DND-41 (cell line): ENCODE measurements at regions not wholly inside any gene's neighbourhood (a gene's known extent, or its start where the extent isn't known, plus 50 kb on each side); places are given as distances from the start of the nearest gene placed in this dataset.

Experiments used
- ATAC-seq: fragments of 200-7000 bp; cut with Tn5 transposase; 3 replicates; pipeline ENCODE4 v1.9.1; 2021; ENCODE audit warnings: low read depth; ENCODE audit not compliant: insufficient read depth
- DNase-seq: peaks from one replicate; pipeline ENCODE4 v3.0.0-alpha.2; 2020
- H2AFZ ChIP-seq: 2 replicates; pipeline ENCODE4 v1.6.0; 2012; ENCODE audit warnings: low read depth, low read length
- H3K27ac ChIP-seq: 2 replicates; pipeline ENCODE4 v1.5.1; 2012; ENCODE audit warnings: low read length, inconsistent platforms
- H3K27me3 ChIP-seq: fragments of 200-600 bp; sonication (generic); 2 replicates; pipeline ENCODE4 v1.6.0; 2012; ENCODE audit warnings: low read length, mild to moderate bottlenecking, inconsistent platforms; ENCODE audit not compliant: insufficient read depth, poor library complexity
- H3K36me3 ChIP-seq: 2 replicates; pipeline ENCODE4 v1.5.1; 2012; ENCODE audit warnings: low read length, inconsistent platforms; ENCODE audit not compliant: insufficient read depth
- H3K4me1 ChIP-seq: 2 replicates; pipeline ENCODE4 v1.5.1; 2012; ENCODE audit warnings: mild to moderate bottlenecking, low read length; ENCODE audit not compliant: insufficient read depth
- H3K4me2 ChIP-seq: 2 replicates; pipeline ENCODE4 v1.6.0; 2012; ENCODE audit warnings: mild to moderate bottlenecking, moderate library complexity, low read length, inconsistent platforms; ENCODE audit not compliant: insufficient read depth
- H3K4me3 ChIP-seq, 2 experiments: fragments of 200-600 bp in 1 of 2; shearing (Covaris generic) in 1 of 2; 2 replicates each; pipeline ENCODE4 v1.5.1; 2012 to 2016; ENCODE audit warnings: inconsistent platforms in 2 of 2, low read length in 2 of 2, mild to moderate bottlenecking in 2 of 2, low read depth in 1 of 2, moderate library complexity in 1 of 2
- H3K79me2 ChIP-seq: 2 replicates; pipeline ENCODE4 v1.6.0; 2012; ENCODE audit warnings: low read length, inconsistent platforms; ENCODE audit not compliant: insufficient read depth
- H3K9ac ChIP-seq: 2 replicates; pipeline ENCODE4 v1.6.0; 2012; ENCODE audit warnings: low read depth, mild to moderate bottlenecking, inconsistent platforms, low read length, moderate library complexity
- H3K9me3 ChIP-seq: 2 replicates; pipeline ENCODE4 v1.5.1; 2012; ENCODE audit warnings: low read length, moderate library complexity, mild to moderate bottlenecking, inconsistent platforms; ENCODE audit not compliant: insufficient read depth, severe bottlenecking
- H4K20me1 ChIP-seq: 2 replicates; pipeline ENCODE4 v1.6.0; 2012; ENCODE audit warnings: low read length; ENCODE audit not compliant: insufficient read depth
- CTCF ChIP-seq: IDR thresholded peaks from 2 replicates; pipeline ENCODE4 v1.5.1; 2012; ENCODE audit warnings: borderline replicate concordance, low read length, moderate library complexity, mild to moderate bottlenecking; ENCODE audit not compliant: poor library complexity, severe bottlenecking; ENCODE audit errors: extremely low read depth
- EZH2 ChIP-seq: IDR thresholded peaks from 3 replicates; pipeline ENCODE4 v1.6.1; 2012; ENCODE audit warnings: borderline replicate concordance, low read depth, mild to moderate bottlenecking, moderate library complexity, low read length, inconsistent platforms; ENCODE audit not compliant: severe bottlenecking

- ATAC-seq (no peak), DNase-seq (no peak)
- Histone ChIP-seq H4K20me1 (no peaks in the 10 kb centered on the region), H3K9ac (no peak overlapping the region), H3K4me3 (no peak overlapping the region), H3K9me3 (no peaks in the 10 kb centered on the region), H3K27ac (no peak overlapping the region), H3K36me3 (no peaks in the 10 kb centered on the region), H3K79me2 (no peaks in the 10 kb centered on the region), H3K4me2 (no peak overlapping the region), H3K27me3 (peaks cover 2% of the 10 kb centered on the region), H2AFZ (no peak overlapping the region), H3K4me1 (no peaks in the 10 kb centered on the region)
- no peak for TF ChIP-seq CTCF
- TF ChIP-seq EZH2, result no peak
These were observed 120.4 kb upstream of the NEDD4L start for GRCh38 chr18:57923611-57924010.

- no peak for TF ChIP-seq EZH2
- TF ChIP-seq CTCF, result no peak
- no peaks in the 10 kb centered on the region for H3K79me2 ChIP-seq
- no peaks in the 10 kb centered on the region for H4K20me1 ChIP-seq
- no peaks in the 10 kb centered on the region for H3K4me1 ChIP-seq
- no peak overlapping the region for H3K4me2 ChIP-seq
- no peak overlapping the region for H3K9ac ChIP-seq
- no peaks in the 10 kb centered on the region for H3K36me3 ChIP-seq
- H3K27me3 ChIP-seq, result no peaks in the 10 kb centered on the region
- H3K9me3 ChIP-seq, result no peaks in the 10 kb centered on the region
- no peak overlapping the region for H3K4me3 ChIP-seq
- H3K27ac ChIP-seq, result no peak overlapping the region
- no peak overlapping the region for H2AFZ ChIP-seq
- ATAC-seq, result no peak
- DNase-seq, result no peak
These were observed 119.8 kb upstream of the ATP8B1 start for GRCh38 chr18:57922885-57923284.

GRCh38 chr18:57921708-57922107, 118.6 kb upstream of the ATP8B1 start:
- no peaks in the 10 kb centered on the region for H3K9me3 ChIP-seq
- no peaks in the 10 kb centered on the region for H3K4me1 ChIP-seq
- no peak overlapping the region for H2AFZ ChIP-seq
- TF ChIP-seq EZH2 (no peak), CTCF (no peak)
- no peaks in the 10 kb centered on the region for H3K36me3 ChIP-seq
- H3K4me2 ChIP-seq, result no peak overlapping the region
- DNase-seq (no peak), ATAC-seq (no peak)
- H3K27ac ChIP-seq, result no peak overlapping the region
- no peaks in the 10 kb centered on the region for H4K20me1 ChIP-seq
- no peak overlapping the region for H3K4me3 ChIP-seq
- H3K27me3 ChIP-seq, result no peaks in the 10 kb centered on the region
- no peaks in the 10 kb centered on the region for H3K79me2 ChIP-seq
- H3K9ac ChIP-seq, result no peak overlapping the region

GRCh38 chr18:57920036-57920435, 116.9 kb upstream of the ATP8B1 start:
- Histone ChIP-seq H3K4me3 (no peak overlapping the region), H3K36me3 (no peaks in the 10 kb centered on the region), H3K4me1 (no peaks in the 10 kb centered on the region), H2AFZ (no peak overlapping the region), H3K4me2 (no peak overlapping the region), H3K27ac (no peak overlapping the region), H3K9ac (no peak overlapping the region), H3K27me3 (no peaks in the 10 kb centered on the region), H3K79me2 (no peaks in the 10 kb centered on the region), H4K20me1 (no peaks in the 10 kb centered on the region), H3K9me3 (no peaks in the 10 kb centered on the region)
- ATAC-seq, result no peak
- TF ChIP-seq CTCF, result no peak
- TF ChIP-seq EZH2, result no peak
- no peak for DNase-seq
